CD4-positive, alpha-beta T cell treated with Interleukin-4 for 4 hours (primary cell): ENCODE measurements at regions not wholly inside any gene's neighbourhood (a gene's known extent, or its start where the extent isn't known, plus 50 kb on each side); places are given as distances from the start of the nearest gene placed in this dataset.

Experiments used
- DNase-seq: peaks from one replicate; pipeline ENCODE4 v3.0.0-alpha.2; 2020

DNA sequence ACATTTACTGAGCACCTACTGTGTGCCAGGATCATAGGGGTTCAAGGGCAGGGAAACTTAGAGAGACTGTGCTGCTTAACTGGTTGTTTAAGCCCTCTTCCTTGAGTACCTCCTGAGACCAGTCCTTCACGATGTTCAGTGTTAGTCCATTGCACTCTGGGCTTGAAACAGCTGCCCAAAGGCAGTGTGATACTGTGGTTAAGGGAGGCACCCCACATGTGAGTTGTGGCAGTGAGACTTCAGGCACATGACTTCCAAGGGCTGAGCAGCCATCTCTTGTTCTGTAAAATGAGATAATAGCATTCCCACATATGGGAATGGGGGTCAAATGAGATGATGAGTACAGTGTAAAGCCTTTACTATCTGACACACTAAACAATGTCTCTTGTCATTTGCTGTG, 75.1 kb downstream of the LINGO1 start:
- DNase-seq, result no peak

DNA sequence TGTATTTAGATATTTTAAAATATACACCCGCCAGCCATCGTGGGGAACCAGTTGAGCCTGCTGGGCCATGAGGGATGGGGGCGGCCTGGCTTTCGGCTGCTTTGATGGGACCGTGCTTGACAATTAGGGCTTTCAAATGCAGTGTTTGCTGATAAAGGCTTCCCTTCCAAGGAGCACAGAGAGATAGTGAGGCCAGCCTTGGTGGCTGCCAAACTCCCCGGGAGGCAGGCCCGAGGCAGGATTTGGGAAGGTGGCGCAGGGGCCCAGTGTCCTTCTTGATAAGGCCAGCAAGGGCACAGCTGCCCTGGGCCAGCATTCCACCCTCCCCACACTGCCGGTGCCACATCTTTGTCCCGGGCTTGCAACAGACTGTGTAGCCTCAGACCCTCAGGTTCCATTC, 75.6 kb downstream of the LINGO1 start:
- DNase-seq, result no peak

GRCh38 chr15:77556622-77557021, 76.1 kb downstream of the LINGO1 start:
- DNase-seq, result no peak

DNA sequence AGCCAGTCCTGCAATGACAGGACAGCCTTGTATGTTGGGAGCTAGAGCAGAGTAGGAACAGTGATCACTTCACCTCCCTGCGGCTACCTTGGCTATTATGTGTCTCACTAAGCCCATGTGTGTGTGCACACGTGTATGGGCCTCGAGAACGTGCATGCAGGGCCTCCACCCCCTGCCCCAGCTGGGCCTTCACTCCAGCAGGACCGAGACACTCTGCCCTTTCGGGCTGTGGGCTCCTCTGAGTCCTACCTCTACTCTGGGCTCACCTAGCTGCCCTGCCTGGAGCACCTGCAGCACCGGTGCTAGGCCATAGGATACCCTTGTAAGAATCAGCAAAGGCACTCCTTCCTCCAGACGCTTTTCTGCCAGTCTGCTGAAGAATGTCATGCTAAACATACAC, 77.5 kb downstream of the LINGO1 start:
- DNase-seq, result no peak

DNA sequence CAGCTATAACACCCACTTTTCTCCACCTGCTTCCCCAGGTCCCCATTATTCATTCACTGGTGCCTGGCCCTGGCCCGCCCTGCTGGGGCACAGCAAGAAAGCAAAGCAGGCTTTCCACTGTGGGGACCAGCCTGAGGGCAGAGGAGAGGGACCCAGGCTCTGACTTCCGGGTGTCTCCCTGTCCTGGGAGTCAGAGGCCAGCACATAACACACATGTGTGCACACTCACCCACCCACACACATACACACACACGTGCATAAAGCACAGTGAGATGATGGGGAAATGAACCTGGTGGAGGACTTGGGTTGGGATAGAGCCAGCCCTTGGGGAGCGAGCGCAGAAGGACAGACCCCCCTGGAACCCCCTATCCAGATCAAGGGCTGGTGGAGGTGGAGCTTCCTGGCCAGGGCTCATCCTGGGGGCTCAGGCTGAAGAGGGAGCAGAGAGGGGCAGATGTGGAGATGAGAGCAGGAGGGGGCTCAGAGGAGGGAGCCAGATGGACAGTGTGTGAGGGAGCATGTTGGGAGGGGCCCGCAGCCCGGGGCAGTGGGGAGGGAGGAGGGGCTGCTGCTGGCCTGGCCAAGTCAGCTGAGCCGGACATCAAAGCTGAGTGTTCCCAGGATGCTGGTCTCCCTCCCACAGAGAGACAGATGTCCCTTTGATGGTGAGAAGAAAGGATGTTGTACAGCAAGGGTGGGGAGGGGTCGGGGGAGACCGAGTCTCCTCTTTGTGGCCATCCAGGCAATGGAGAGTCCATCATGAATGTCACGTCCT, 78.2 kb downstream of the LINGO1 start:
- DNase-seq, result no peak

GRCh38 chr15:77553695-77554094, 79.0 kb downstream of the LINGO1 start:
- no peak for DNase-seq

DNA sequence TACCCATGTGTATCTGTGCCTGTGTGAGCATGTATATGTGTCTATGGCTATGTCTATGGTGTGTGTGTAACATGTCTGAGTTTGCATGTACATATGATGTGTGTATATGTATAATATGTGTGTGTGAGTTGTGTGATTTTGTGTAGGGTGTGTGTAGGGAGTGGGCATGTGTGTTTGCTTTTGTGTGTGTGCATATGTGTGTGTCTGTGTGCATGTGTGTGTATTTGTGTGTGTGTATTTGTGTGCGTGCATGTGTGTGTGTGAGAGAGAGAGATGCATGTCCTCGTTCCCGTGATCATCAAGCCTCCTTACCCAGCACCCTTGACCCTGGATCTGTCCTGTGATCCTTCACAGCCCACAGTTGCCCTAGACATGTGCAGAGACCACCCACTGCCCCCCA, 79.5 kb downstream of the LINGO1 start:
- DNase-seq, result no peak

GRCh38 chr15:77552066-77552465, 80.6 kb downstream of the LINGO1 start:
- no peak for DNase-seq

DNA sequence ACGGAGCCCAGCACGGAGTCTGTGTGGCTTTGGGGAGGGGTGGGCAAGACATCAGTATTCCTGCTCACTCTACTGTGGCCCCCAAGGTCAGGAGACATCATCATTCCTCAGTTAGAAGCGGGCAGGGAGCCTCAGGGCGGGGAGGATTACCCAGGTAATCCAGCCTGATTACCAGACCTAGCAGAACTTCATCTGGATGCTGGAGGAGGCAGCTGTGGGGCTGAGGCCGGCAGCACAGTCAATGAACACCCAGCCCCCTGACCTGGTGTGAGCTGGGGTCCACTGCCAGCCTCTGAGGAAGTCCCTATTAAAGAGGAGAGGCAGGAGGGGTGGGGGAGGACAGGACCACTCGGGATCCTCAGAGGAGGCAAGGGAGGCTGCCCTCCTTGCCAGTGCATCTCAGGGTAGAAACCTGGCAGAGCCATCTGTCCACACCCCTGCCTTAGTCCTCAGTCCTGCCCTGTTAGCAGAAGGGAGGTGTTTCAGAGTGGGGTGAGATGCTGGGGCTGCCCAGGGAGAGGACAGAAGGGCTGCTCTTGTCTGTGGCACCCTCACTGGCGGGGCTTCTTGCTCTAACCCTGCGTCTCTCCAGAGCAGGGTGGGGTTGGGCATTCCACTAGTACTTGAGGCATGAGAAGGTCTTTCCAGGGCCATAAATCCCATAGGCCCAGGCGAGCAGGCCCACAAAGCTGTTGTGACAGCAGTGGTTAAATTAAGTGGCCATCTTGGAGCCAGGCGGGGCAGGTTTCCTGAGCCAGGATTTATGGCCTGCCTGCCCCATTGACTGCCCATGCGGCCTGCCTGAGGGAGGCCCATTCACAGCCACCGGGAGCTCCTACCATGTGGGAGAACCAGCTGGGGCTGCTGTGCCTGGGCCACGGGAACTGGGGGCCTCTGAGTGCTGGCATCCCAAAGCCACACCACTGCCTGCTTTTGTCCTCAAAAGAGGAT, 82.1 kb downstream of the LINGO1 start:
- no peak for DNase-seq

- DNase-seq, result no peak
Measured at GRCh38 chr15:77549576-77550288, 83.0 kb downstream of the LINGO1 start.

DNA sequence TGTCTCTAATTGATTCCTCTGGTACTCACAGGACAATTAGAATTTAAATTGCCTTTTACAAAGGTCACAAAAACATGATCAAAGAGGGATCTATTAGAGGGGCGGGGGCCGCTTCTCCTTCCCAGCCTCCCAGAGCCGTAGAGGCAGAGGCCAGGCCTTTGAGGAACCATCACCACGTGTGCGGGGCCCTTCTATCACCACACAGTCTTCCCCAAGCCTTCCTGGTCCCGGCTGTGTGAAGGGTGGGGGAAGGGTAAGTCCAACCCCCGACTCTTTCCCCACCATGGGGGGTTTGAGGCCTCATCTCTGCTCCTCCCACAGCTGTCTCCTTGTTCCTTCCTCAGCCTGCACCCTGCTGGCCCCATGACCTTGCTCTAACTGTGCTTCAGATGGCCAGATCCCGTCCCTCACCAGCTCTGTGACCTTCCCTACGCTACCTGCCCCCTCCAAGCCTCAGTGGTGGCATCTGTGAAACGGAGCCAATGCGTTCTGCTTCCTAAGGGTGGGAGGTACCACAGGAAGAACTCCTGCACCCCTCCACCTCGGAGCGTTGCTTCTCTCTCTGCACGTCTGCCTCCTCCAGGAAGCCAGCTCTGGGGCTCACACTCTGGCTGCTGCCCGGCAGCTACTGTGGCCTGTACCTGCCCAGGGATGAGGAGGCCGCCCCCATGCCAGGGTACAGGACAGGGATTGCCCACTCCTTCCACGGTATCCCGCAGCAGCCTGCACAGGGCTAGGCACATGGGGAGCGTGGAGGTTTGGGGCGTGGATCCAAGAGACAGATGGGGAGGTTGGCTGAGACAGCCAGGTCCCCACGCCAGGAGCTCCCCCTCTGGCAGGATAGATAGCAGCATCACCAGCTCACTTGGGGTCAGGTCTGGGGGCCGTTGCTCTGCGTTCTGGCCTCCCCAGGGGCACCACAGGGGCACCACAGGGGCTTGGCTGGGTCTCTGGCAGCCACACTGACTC, 83.8 kb downstream of the LINGO1 start:
- no peak for DNase-seq

DNA sequence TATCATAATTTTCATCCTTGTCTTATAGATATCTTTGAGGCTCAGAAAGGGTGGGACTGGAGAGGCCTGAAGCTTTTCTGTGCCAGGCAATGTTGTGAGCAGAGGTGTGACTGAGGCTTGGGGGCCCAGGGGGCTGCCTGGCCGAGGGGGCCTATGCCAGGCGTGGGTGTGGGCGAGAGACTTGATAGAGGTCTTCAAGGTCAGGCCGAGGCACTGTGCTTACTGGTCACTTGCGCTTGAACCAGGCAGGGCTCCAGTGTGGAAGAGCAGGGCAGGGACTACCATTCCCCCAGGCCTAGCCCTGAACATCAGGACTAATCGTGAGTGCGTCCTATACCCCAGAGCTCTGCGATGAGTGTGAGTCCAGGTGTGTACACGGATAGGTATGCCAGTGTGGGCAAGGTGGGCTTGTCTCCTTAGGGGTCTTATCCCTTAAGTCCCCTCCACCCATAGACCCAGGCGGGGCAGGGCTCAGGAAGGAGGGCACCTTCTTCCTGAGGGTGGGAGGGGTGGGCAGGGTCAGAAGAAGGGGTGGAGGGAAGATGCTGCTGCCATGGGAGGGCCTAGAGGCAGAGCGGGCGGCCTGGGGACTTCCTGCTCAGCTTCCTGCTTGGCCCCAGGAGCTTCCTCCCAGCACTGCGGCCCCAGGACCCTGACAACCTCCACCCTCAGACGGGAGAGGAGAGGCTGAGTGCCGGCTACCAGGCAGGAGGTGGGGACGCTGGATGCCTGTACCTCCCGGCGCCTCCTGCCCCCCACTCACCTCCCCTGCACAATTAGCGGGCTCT, 84.7 kb downstream of the LINGO1 start:
- DNase-seq, result no peak

- DNase-seq, result no peak
Measured at GRCh38 chr15:77546870-77547269, 85.8 kb downstream of the LINGO1 start.

GRCh38 chr15:77546050-77546501, 86.6 kb downstream of the LINGO1 start:
- no peak for DNase-seq

- DNase-seq, result no peak
Measured at GRCh38 chr15:77545058-77545457, 87.7 kb downstream of the LINGO1 start.

DNA sequence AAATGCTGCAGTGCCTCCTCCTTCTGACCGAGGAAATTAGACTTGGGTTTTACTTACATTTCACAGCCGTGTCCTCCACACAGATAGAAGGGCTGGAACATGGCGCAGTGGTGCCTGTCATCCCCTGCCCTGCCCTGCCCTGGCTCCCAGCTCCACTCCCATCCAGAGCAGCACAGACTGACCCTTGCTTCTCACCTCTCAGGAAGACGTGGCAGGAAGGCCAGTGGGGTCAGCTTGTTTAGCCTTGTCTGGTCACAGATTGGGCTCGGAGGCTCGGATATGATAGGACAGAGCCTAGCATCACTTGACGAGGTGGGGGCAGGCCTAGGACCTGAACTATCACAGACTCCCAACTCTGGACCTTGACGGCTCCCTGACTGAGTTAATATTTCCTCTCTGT, 88.5 kb downstream of the LINGO1 start:
- DNase-seq, result no peak

DNA sequence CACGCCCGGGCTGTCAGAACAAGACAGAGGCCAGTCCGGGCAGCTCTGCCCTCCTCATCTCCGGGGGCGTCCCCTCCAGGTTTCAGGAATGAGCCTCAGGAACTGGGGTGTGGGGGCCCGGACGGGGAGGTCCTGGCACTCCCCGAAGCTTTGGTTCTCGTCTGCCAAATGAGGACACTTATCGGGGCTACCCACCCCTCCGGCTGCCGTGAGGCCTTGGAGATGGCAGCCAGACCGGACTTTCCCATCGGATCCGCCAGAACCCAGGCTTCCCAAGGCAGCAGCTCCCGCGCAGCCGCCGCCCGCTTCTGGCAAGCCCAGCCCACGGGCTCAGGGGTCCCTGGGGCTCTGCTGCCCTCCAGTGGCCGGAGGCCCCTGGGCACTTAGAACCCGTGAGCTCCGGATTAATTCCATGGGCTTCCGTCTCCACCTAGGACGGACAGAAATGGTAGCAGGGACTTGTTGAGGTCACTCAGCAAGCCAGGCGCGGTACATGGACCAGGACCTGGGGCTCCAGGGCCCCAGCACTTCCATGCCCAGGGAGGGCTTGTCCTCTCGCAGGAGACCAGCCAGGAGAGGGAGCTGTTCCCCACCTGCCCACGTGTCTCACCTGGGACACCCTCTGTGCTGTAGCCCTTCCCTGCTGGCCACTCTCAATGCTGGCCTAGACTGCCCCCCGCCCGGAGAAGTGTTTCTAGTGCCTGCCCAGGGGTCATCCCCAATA, 89.4 kb downstream of the LINGO1 start:
- DNase-seq, result peak; percentile 55

DNA sequence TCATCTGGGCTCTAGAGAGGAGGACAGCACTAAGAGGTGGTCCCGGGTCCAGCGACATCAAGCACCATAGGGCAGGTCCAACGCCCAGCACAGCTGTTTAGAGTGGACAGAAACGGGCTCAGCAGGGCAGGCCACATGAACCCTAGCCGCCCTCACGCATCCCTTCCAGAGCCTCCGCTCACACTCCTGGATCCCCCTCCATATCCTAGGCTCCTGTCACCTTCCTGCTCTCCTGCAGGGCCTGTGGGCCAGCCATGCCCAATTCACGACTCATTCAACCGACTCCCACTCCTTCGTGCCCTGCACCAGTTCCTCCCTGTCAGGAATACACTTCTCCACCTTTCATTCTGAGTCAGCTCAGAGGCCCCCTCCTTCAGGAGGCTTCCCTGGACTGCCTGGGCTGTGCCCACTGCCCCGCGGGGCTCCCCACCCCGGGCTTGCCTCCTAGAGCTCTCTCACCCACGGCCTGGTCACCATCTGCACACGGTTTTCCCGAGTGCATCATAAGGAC, 90.2 kb downstream of the LINGO1 start:
- no peak for DNase-seq

DNA sequence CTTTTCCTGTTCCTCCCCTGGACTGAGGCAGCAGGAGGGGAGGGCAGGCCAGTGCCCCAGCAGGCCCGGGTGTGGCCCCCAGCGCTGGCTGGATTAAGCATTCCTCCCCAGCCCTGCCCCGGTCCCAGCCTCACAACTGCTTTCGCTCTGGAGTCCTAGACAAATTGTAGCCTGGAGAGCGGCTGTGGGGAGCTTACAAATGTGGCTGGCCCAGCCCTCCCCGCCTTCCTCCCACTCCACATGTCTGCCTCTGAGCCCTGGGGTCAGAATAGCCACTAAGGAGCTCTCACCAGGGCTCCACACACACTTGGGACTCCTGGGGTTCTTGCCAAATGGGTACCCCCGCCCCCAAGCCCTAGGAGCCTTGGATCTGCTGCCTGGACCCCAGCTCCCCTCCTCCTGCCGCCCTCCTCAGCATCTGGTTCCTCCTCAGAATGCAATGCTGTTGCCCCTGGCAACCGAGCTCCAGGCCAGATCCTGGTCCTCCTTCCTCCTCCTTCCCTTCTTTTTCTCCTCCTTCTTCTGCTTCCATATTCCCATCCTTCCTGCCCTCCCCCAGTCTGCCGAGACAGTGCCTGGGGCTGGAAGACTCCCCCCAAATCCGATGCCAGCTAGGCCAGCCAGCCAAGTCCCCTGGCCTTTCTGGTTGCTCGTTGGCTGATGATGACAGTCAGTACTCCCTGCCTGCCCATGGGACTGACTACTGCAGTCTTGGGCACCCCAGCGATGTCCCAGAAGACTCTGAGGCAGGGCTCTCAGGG, 91.1 kb downstream of the LINGO1 start:
- no peak for DNase-seq
